AG09319 (cell line): ENCODE measurements at regions not wholly inside any gene's neighbourhood (a gene's known extent, or its start where the extent isn't known, plus 50 kb on each side); places are given as distances from the start of the nearest gene placed in this dataset.

Experiments
- DNase-seq: peaks from one replicate; pipeline ENCODE4 v3.0.0-alpha.2; 2010; ENCODE audit warnings: low read depth; ENCODE audit errors: extremely low read depth
- CTCF ChIP-seq: IDR thresholded peaks from 2 replicates; pipeline ENCODE4 v1.5.1; 2011; ENCODE audit warnings: low read depth, mild to moderate bottlenecking, inconsistent platforms, low read length, moderate library complexity

GRCh38 chr12:111086947-111087700 is 166.7 kb upstream of the MYL2 start:
- TF ChIP-seq CTCF: no peak
- DNase-seq: no peak

DNA sequence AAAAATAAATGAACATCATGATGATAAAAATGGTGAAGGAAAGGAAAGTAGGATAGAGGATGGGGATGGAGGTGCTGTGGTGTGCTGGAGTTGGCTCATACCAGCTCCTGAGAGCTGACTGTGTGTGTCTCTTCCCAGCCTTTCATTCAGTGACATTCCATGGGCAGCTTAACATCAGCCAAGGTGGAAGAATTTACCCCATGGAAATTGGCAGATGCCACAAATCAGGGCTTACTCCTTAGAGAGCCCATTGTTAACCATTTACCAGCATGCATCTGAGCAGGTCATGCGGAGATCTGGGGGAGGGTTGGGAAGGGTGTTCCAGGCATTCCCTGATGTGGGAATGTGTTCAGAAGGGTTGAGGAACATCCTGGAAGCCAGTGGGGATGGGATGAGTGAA is 164.7 kb upstream of the MYL2 start:
- DNase-seq: no peak
- TF ChIP-seq CTCF: no peak

DNA sequence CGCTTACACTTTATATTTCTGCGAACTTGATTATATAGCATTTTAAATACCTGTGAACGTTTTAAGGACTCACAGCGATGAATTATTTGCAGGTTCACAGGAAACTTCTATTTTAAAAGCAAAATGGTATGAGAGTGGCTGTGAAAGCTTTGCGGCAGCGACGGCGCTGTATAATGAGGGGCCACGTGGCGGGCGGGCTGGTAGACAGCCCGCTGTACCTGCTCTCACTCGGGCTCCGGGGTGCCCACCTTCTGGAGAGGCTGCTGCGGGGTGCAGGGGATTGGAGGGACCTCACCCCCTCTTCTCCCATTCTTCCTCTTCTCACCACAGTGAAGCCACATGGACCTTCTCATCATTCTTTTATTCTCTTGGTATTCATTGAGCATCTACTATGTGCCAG is 164.2 kb upstream of the MYL2 start:
- no peak for DNase-seq
- TF ChIP-seq CTCF: no peak

GRCh38 chr12:111084158-111084557 is 163.8 kb upstream of the MYL2 start:
- no peak for TF ChIP-seq CTCF
- DNase-seq: no peak

- TF ChIP-seq CTCF: no peak
- DNase-seq: no peak
These were observed 161.2 kb upstream of the MYL2 start for GRCh38 chr12:111081600-111081999.

- DNase-seq: no peak
- no peak for TF ChIP-seq CTCF
These were observed 158.4 kb upstream of the MYL2 start for GRCh38 chr12:111078731-111079130.

DNA sequence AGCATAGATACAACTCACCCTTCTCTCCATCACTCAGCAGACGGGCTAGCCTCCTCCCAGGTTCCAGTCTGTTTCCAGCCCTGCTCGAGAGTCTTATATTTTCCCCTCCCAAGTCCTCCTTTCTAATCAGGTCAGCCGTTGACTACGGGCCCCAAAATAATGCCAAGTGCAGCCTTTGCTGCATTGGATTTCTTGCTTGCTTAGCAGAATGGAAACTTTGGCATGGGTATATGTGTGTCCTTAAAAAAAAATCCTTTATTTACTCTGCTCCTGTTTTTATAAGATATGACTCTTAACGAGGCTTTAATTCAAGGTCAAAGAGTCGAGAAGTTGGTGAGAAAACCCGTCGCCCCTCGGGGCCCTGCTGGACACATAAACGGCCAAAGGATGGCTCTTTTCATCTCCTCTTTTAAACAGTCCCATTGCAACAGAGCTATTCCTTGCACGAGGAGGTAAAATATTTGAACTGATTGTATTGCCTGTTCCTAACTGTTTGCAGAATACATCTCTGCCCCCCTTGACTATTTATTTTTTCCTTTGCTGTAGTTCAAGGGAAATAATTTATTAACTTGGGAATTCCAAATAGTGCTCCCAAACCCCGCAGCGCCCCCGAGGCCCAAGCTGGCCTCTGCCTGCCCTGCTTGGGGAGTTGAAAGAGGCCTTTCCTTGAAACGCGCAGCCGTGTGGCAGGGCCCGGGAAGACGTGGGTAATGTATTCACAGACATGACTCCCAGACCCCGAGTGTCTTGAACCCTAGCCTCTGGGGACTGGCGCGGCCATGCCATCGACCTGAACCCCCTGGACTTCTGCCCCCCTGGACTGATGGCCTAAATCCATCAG is 156.5 kb upstream of the MYL2 start:
- DNase-seq: no peak
- TF ChIP-seq CTCF: no peak
